Astrocyte of the spinal cord (primary cell): ENCODE measurements at regions not wholly inside any gene's neighbourhood (a gene's known extent, or its start where the extent isn't known, plus 50 kb on each side); places are given as distances from the start of the nearest gene placed in this dataset.

Experiments
- DNase-seq: peaks from one replicate; pipeline ENCODE4 v3.0.0; 2011; ENCODE audit warnings: low read depth, low spot score
- H3K4me3 ChIP-seq: 2 replicates; pipeline ENCODE4 v1.5.1; 2011; ENCODE audit warnings: low read depth, mild to moderate bottlenecking, low read length, moderate library complexity
- in situ Hi-C: cut with HindIII; loops from 2 replicates; pipeline ENCODE4 v1.10.0; 2017; ENCODE audit warnings: low sequenced_read_pairs
- TF ChIP-seq, protein P1 (sequence below): IDR thresholded peaks from 2 replicates; pipeline ENCODE4 v1.5.1; 2012; ENCODE audit warnings: low read depth, mild to moderate bottlenecking, low read length, inconsistent platforms

- in situ Hi-C loops: no loop called here
- H3K4me3 ChIP-seq: no peak overlapping the region
- DNase-seq: no peak
- TF ChIP-seq, protein P1, sequence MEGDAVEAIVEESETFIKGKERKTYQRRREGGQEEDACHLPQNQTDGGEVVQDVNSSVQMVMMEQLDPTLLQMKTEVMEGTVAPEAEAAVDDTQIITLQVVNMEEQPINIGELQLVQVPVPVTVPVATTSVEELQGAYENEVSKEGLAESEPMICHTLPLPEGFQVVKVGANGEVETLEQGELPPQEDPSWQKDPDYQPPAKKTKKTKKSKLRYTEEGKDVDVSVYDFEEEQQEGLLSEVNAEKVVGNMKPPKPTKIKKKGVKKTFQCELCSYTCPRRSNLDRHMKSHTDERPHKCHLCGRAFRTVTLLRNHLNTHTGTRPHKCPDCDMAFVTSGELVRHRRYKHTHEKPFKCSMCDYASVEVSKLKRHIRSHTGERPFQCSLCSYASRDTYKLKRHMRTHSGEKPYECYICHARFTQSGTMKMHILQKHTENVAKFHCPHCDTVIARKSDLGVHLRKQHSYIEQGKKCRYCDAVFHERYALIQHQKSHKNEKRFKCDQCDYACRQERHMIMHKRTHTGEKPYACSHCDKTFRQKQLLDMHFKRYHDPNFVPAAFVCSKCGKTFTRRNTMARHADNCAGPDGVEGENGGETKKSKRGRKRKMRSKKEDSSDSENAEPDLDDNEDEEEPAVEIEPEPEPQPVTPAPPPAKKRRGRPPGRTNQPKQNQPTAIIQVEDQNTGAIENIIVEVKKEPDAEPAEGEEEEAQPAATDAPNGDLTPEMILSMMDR: no peak
Measured at GRCh38 chr6:168739381-168739780, 298.4 kb downstream of the SMOC2 start.

DNA sequence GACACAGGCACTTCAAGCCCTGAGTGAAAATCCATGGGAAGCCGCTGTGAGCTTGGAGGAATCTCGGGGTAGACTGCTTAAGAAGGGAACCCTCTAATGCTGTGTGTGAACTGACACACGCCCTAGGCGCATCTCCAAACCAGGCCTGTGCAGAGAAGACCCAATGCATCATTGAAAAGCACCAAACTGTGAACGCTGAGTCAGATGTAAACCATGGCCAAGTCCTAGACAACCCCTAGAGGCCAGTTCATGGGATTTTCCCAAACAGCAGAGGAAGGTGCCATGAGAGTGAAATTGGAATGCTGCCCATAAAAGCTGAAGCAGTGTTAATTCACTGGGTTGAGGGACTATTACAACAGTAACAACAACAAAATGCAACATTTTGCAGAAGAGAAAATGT is 296.5 kb downstream of the SMOC2 start:
- in situ Hi-C loops: no loop called here
- DNase-seq: no peak
- TF ChIP-seq, protein P1: no peak
- H3K4me3 ChIP-seq: no peak overlapping the region

GRCh38 chr6:168737014-168737413 is 296.0 kb downstream of the SMOC2 start:
- TF ChIP-seq, protein P1: no peak

GRCh38 chr6:168736039-168736438 is 295.1 kb downstream of the SMOC2 start:
- TF ChIP-seq, protein P1: no peak
- H3K4me3 ChIP-seq: no peak overlapping the region
- no peak for DNase-seq
- in situ Hi-C loops: no loop called here

More at GRCh38 chr6:168737014-168737413, 296.0 kb downstream of the SMOC2 start:
- in situ Hi-C loops: no loop called here
- DNase-seq: no peak
- H3K4me3 ChIP-seq: no peak overlapping the region

DNA sequence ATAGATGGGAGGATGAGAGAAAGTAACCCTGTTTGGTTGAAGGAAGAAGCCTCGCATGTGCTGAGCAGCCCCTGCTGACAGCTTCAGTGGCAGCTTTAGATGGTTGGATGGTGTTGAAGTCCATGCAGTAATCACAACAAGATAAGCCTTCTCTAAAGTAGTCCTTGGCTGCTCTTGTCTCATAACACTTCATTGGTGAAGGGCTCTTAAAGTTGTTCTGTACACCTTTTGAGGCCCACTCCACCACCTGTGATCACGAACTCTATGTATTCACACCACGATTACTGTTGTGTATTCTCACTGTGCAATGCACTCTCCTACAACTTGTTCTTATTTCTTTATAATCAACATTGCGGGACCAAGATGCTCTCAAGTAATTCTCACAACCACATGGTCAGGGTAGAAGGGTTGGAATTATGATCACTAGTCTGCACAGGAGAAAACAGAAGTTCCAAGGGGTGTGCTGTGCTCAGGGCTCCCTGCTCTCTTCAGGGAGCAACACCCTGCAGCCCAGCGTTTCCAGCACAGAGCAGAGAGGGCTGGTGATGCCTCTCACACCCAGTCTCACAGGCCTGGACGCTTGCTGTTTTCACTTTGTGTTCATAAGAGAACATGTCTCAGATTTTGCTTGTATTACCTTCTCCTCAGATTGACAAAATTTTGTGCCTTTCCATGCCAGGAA is 294.4 kb downstream of the SMOC2 start:
- in situ Hi-C loops: no loop called here
- TF ChIP-seq, protein P1: no peak
- no peak overlapping the region for H3K4me3 ChIP-seq
- DNase-seq: no peak

GRCh38 chr6:168734523-168734922 is 293.5 kb downstream of the SMOC2 start:
- DNase-seq: no peak
- in situ Hi-C loops: no loop called here
- H3K4me3 ChIP-seq: no peak overlapping the region
- TF ChIP-seq, protein P1: no peak

GRCh38 chr6:168732676-168733075 is 291.7 kb downstream of the SMOC2 start:
- in situ Hi-C loops: no loop called here
- TF ChIP-seq, protein P1: no peak
- no peak overlapping the region for H3K4me3 ChIP-seq
- DNase-seq: no peak
